Endothelial cell of umbilical vein (primary cell): ENCODE measurements at regions not wholly inside any gene's neighbourhood (a gene's known extent, or its start where the extent isn't known, plus 50 kb on each side); places are given as distances from the start of the nearest gene placed in this dataset.

Experiments
- BruUV-seq: library from RNA; stranded (reverse); fragments of 400-500 nt; replicated peaks from 2 replicates; lab custom pipeline; 2021; lab: Mats Ljungman, UMichigan
- CTCF ChIA-PET: fragments of 300-600, 350-600 bp; sonication (Branson Sonifier 250); formaldehyde crosslinking; loops from one replicate; lab custom pipeline; 2021; ENCODE audit warnings: antibody characterized with exemption, inconsistent platforms; lab: Charles Lee
- POLR2A ChIA-PET: fragments of 300-600, 350-600 bp; sonication (Branson Sonifier 250); formaldehyde crosslinking; loops from one replicate; lab custom pipeline; 2021; ENCODE audit warnings: antibody characterized with exemption, inconsistent platforms; lab: Charles Lee
- DNase-seq: peaks from one replicate; pipeline ENCODE4 v3.0.0-alpha.2; 2011; ENCODE audit warnings: low read depth, low spot score
- FAIRE-seq: peaks from 2 replicates; lab custom pipeline; 2011; peaks lifted over from hg19 to GRCh38; lab: Jason Lieb, UNC
- H2AFZ ChIP-seq: 2 replicates; pipeline ENCODE4 v1.6.0; 2012; ENCODE audit warnings: low read depth, low read length, control low read depth, inconsistent platforms
- H3K27ac ChIP-seq: 2 replicates; pipeline ENCODE4 v1.5.1; 2011; ENCODE audit warnings: low read depth, mild to moderate bottlenecking, control low read depth, low read length, moderate library complexity; ENCODE audit not compliant: insufficient read depth
- H3K27me3 ChIP-seq, 2 experiments: 2 replicates each; pipeline versions ENCODE4 v1.6.0 to v1.6.1; 2011; ENCODE audit warnings: low read length in 2 of 2, mixed read lengths in 1 of 2; ENCODE audit not compliant: control insufficient read depth in 2 of 2, insufficient read depth in 2 of 2
- H3K36me3 ChIP-seq, 2 experiments: 2 replicates in 1 of 2; 3 replicates in 1 of 2; pipeline ENCODE4 v1.5.1; 2011; ENCODE audit warnings: low read length in 2 of 2, mild to moderate bottlenecking in 1 of 2, moderate library complexity in 1 of 2; ENCODE audit not compliant: control insufficient read depth in 2 of 2, insufficient read depth in 2 of 2; ENCODE audit errors: extremely low read depth in 1 of 2
- H3K4me1 ChIP-seq: 3 replicates; pipeline ENCODE4 v1.5.1; 2011; ENCODE audit warnings: mild to moderate bottlenecking, low read length; ENCODE audit not compliant: control insufficient read depth, insufficient read depth; ENCODE audit errors: extremely low read depth
- H3K4me2 ChIP-seq: 2 replicates; pipeline ENCODE4 v1.6.1; 2011; ENCODE audit warnings: low read length, control low read depth, mixed read lengths; ENCODE audit not compliant: insufficient read depth
- H3K4me3 ChIP-seq, 3 experiments: fragments of 200-600 bp in 1 of 3; sonication (generic), shearing (Covaris generic) in 1 of 3; replicated peaks in 1 of 3; 2 replicates each; pipeline ENCODE4 v1.5.1; 2011 to 2016; ENCODE audit warnings: control low read depth in 3 of 3, low read length in 3 of 3, mild to moderate bottlenecking in 2 of 3, inconsistent platforms in 1 of 3, low read depth in 1 of 3, moderate library complexity in 1 of 3; ENCODE audit not compliant: insufficient read depth in 1 of 3
- H3K79me2 ChIP-seq: 2 replicates; pipeline ENCODE4 v1.6.0; 2012; ENCODE audit warnings: low read length, inconsistent platforms; ENCODE audit not compliant: control insufficient read depth, insufficient read depth
- H3K9ac ChIP-seq: replicated peaks from 2 replicates; pipeline ENCODE3; 2011; ENCODE audit warnings: low read length, control low read depth; ENCODE audit not compliant: insufficient read depth; ENCODE audit errors: extremely low read depth
- H3K9me1 ChIP-seq: replicated peaks from 3 replicates; pipeline ENCODE4 v1.6.0; 2011; ENCODE audit warnings: mild to moderate bottlenecking, low read length; ENCODE audit not compliant: control insufficient read depth, insufficient read depth; ENCODE audit errors: extremely low read depth
- H3K9me3 ChIP-seq: replicated peaks from 2 replicates; pipeline ENCODE4 v1.5.1; 2012; ENCODE audit warnings: low read length, inconsistent platforms; ENCODE audit not compliant: control insufficient read depth, insufficient read depth
- H4K20me1 ChIP-seq: replicated peaks from 2 replicates; pipeline ENCODE3; 2011; ENCODE audit warnings: mild to moderate bottlenecking, low read length; ENCODE audit not compliant: control insufficient read depth, insufficient read depth; ENCODE audit errors: extremely low read depth
- EZH2 ChIP-seq: IDR thresholded peaks from 2 replicates; pipeline ENCODE4 v1.6.1; 2012; ENCODE audit warnings: borderline replicate concordance, low read depth, mild to moderate bottlenecking, moderate library complexity, low read length, inconsistent platforms; ENCODE audit not compliant: severe bottlenecking
- FOS ChIP-seq: IDR thresholded peaks from 2 replicates; pipeline ENCODE4 v1.6.1; 2011; ENCODE audit warnings: mild to moderate bottlenecking, low read length, moderate library complexity, borderline replicate concordance; ENCODE audit not compliant: insufficient read depth
- GATA2 ChIP-seq: IDR thresholded peaks from 2 replicates; pipeline ENCODE4 v1.7.0; 2011; ENCODE audit warnings: low read depth, mild to moderate bottlenecking, moderate library complexity, mixed read lengths, low read length; ENCODE audit not compliant: insufficient read length, insufficient read depth
- JUN ChIP-seq: IDR thresholded peaks from 2 replicates; pipeline ENCODE4 v1.6.1; 2011; ENCODE audit warnings: borderline replicate concordance, low read depth; ENCODE audit not compliant: insufficient read length, insufficient read depth
- MYC ChIP-seq: IDR thresholded peaks from one replicate; pipeline ENCODE4 v1.6.1; 2011; ENCODE audit warnings: mild to moderate bottlenecking, low read depth, low read length
- POLR2A ChIP-seq: IDR thresholded peaks from 2 replicates; pipeline ENCODE4 v1.6.1; 2012; ENCODE audit warnings: low read depth, mild to moderate bottlenecking, control low read depth, low read length
- POLR2AphosphoS5 ChIP-seq: IDR thresholded peaks from 2 replicates; pipeline ENCODE4 v1.6.1; 2012; ENCODE audit warnings: low read depth, mild to moderate bottlenecking, control low read depth, low read length, moderate library complexity; ENCODE audit not compliant: insufficient read depth
- dilution Hi-C: fragments of 300-500 bp; cut with MboI; formaldehyde crosslinking; loops from one replicate; pipeline ENCODE4 v1.15.0; 2019; ENCODE audit warnings: low sequenced_read_pairs; ENCODE audit not compliant: extremely low pct_ligation_motif_present
- intact Hi-C: fragments of 100-400 bp; cut with micrococcal nuclease; formaldehyde crosslinking; loops from one replicate; pipeline ENCODE4 v1.10.0; 2022
- TF ChIP-seq, protein P1 (sequence below): IDR thresholded peaks from 2 replicates; pipeline ENCODE4 v1.6.1; 2011; ENCODE audit not compliant: insufficient read depth, insufficient read length
- TF ChIP-seq, protein P2 (sequence below), 2 donors: IDR thresholded peaks; 1 replicate in 1 of 2; 2 replicates in 1 of 2; pipeline ENCODE4 v1.5.1; 2011; ENCODE audit warnings: low read length in 2 of 2, mild to moderate bottlenecking in 2 of 2, moderate library complexity in 2 of 2, control low read depth in 1 of 2, inconsistent platforms in 1 of 2, low read depth in 1 of 2; ENCODE audit not compliant: insufficient read depth in 1 of 2; ENCODE audit errors: extremely low read depth in 1 of 2

- H2AFZ ChIP-seq = peak overlapping the region; percentile 3
- peaks cover 6% of the 10 kb centered on the region for H3K4me1 ChIP-seq
- no peaks in the 10 kb centered on the region for H3K9me3 ChIP-seq
- H3K9ac ChIP-seq = no peak overlapping the region
- H3K27ac ChIP-seq = no peak overlapping the region
- H3K36me3 ChIP-seq = no peaks in the 10 kb centered on the region
- no peaks in the 10 kb centered on the region for H3K27me3 ChIP-seq
- no peaks in the 10 kb centered on the region for H4K20me1 ChIP-seq
- no peaks in the 10 kb centered on the region for H3K79me2 ChIP-seq
- peak overlapping the region; percentile 36 for H3K4me2 ChIP-seq
- no peak overlapping the region for H3K4me3 ChIP-seq
- dilution Hi-C loops = no loop called here
- H3K9me1 ChIP-seq = no peaks in the 10 kb centered on the region
- FAIRE-seq (no peak), DNase-seq (peak; percentile 22)
- no TSS peak for BruUV-seq
- ChIA-PET CTCF (interaction anchor here (1.2 kb wide), 1 partner anchor 10 kb away, joined by 3 read pairs; no protein-coding TSS in a partner anchor), POLR2A (no interaction called here)
- TF ChIP-seq GATA2 = no peak
- TF ChIP-seq MYC = no peak
- TF ChIP-seq POLR2A = no peak
- TF ChIP-seq POLR2AphosphoS5 = no peak
- no peak for TF ChIP-seq JUN
- no peak for TF ChIP-seq FOS
- TF ChIP-seq EZH2 = no peak
- TF ChIP-seq, protein P1, sequence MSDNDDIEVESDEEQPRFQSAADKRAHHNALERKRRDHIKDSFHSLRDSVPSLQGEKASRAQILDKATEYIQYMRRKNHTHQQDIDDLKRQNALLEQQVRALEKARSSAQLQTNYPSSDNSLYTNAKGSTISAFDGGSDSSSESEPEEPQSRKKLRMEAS = no peak
- TF ChIP-seq, protein P2, sequence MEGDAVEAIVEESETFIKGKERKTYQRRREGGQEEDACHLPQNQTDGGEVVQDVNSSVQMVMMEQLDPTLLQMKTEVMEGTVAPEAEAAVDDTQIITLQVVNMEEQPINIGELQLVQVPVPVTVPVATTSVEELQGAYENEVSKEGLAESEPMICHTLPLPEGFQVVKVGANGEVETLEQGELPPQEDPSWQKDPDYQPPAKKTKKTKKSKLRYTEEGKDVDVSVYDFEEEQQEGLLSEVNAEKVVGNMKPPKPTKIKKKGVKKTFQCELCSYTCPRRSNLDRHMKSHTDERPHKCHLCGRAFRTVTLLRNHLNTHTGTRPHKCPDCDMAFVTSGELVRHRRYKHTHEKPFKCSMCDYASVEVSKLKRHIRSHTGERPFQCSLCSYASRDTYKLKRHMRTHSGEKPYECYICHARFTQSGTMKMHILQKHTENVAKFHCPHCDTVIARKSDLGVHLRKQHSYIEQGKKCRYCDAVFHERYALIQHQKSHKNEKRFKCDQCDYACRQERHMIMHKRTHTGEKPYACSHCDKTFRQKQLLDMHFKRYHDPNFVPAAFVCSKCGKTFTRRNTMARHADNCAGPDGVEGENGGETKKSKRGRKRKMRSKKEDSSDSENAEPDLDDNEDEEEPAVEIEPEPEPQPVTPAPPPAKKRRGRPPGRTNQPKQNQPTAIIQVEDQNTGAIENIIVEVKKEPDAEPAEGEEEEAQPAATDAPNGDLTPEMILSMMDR (IDR thresholded peaks at IDR 0.05; ENCODE audit: extremely low read depth in 1 of 2, insufficient read depth in 1 of 2, low read depth in 1 of 2, low read length in 2 of 2) = no peak
- intact Hi-C loops = no loop called here
These were observed 449.7 kb upstream of the ALCAM start for GRCh38 chr3:104916971-104917370.
